SU-DHL-6 (cell line): ENCODE measurements at regions not wholly inside any gene's neighbourhood (a gene's known extent, or its start where the extent isn't known, plus 50 kb on each side); places are given as distances from the start of the nearest gene placed in this dataset.

Source experiments
- H2AFZ ChIP-seq: fragments of 200-600 bp; sonication (generic); 2 replicates; pipeline ENCODE4 v1.6.1; 2014; ENCODE audit warnings: low read depth, mild to moderate bottlenecking, moderate library complexity, mixed read lengths, antibody characterized with exemption, low read length; ENCODE audit not compliant: severe bottlenecking
- H3F3A ChIP-seq: fragments of 200-600 bp; shearing (Covaris generic); 2 replicates; pipeline ENCODE4 v1.6.0; 2016; ENCODE audit warnings: antibody characterized with exemption, mild to moderate bottlenecking; ENCODE audit not compliant: insufficient read depth
- H3K27ac ChIP-seq: fragments of 200-600 bp; sonication (generic); 2 replicates; pipeline ENCODE4 v1.5.1; 2016; ENCODE audit warnings: low read depth, mild to moderate bottlenecking, low read length, moderate library complexity, mixed read lengths
- H3K27me3 ChIP-seq: fragments of 200-600 bp; sonication (generic), shearing (Covaris generic); 2 replicates; pipeline ENCODE4 v1.6.0; 2014; ENCODE audit warnings: mild to moderate bottlenecking, low read length
- H3K36me3 ChIP-seq: fragments of 200-600 bp; sonication (generic); 2 replicates; pipeline ENCODE4 v1.6.1; 2014; ENCODE audit warnings: mild to moderate bottlenecking, low read length, mixed read lengths
- H3K4me2 ChIP-seq: fragments of 300-600, 200-600 bp; shearing (Covaris generic), sonication (generic); 2 replicates; pipeline ENCODE4 v1.6.0; 2014; ENCODE audit warnings: low read length, low read depth, mild to moderate bottlenecking; ENCODE audit not compliant: poor library complexity, severe bottlenecking
- H3K4me3 ChIP-seq: fragments of 200-600 bp; sonication (generic); 2 replicates; pipeline ENCODE4 v1.5.1; 2014; ENCODE audit warnings: antibody characterized with exemption, low read length, mild to moderate bottlenecking, mixed read lengths; ENCODE audit not compliant: insufficient read depth, poor library complexity, severe bottlenecking
- H3K79me2 ChIP-seq: fragments of 200-600 bp; sonication (generic); 2 replicates; pipeline ENCODE4 v1.6.1; 2014; ENCODE audit warnings: mild to moderate bottlenecking, low read length, moderate library complexity; ENCODE audit not compliant: insufficient read depth
- H3K9ac ChIP-seq: fragments of 200-600 bp; sonication (generic); 2 replicates; pipeline ENCODE4 v1.7.0; 2014; ENCODE audit warnings: mild to moderate bottlenecking, low read length
- H3K9me2 ChIP-seq: fragments of 200-600 bp; sonication (generic); replicated peaks from 2 replicates; pipeline ENCODE4 v1.6.1; 2014; ENCODE audit warnings: low read length; ENCODE audit not compliant: insufficient read depth
- H3K9me3 ChIP-seq: fragments of 200-600 bp; sonication (generic); 2 replicates; pipeline ENCODE4 v1.6.1; 2014; ENCODE audit warnings: low read length, mixed read lengths; ENCODE audit not compliant: insufficient read depth
- H4K20me1 ChIP-seq: fragments of 200-600 bp; sonication (generic); 2 replicates; pipeline ENCODE4 v1.6.1; 2014; ENCODE audit warnings: low read depth, mild to moderate bottlenecking, antibody characterized with exemption, low read length, moderate library complexity, mixed read lengths
- CTCF ChIP-seq: fragments of 200-600 bp; sonication (generic); IDR thresholded peaks from one replicate; pipeline ENCODE4 v1.5.1; 2017; ENCODE audit warnings: antibody characterized with exemption, mild to moderate bottlenecking, low read length, moderate library complexity; ENCODE audit not compliant: insufficient read depth, poor library complexity, severe bottlenecking
- EZH2phosphoT487 ChIP-seq: fragments of 200-600 bp; sonication (generic), shearing (Covaris generic); conservative IDR thresholded peaks from 2 replicates; pipeline ENCODE4 v1.6.1; 2018; ENCODE audit warnings: mild to moderate bottlenecking, antibody characterized with exemption, low read length, moderate library complexity, mixed read lengths

- Histone ChIP-seq H3K4me2 (no peak overlapping the region), H3K27me3 (no peaks in the 10 kb centered on the region), H3K9ac (no peak overlapping the region), H4K20me1 (no peaks in the 10 kb centered on the region), H3K4me3 (no peak overlapping the region), H2AFZ (no peak overlapping the region), H3K9me2 (no peaks in the 10 kb centered on the region), H3K79me2 (no peaks in the 10 kb centered on the region), H3K9me3 (no peaks in the 10 kb centered on the region), H3K36me3 (no peaks in the 10 kb centered on the region), H3K27ac (no peak overlapping the region), H3F3A (no peaks in the 10 kb centered on the region)
- TF ChIP-seq EZH2phosphoT487: no peak
- TF ChIP-seq CTCF: no peak
Measured at GRCh38 chr4:53695540-53696463, 104.5 kb upstream of the LNX1 start.

- no peak overlapping the region for H3K4me2 ChIP-seq
Measured at GRCh38 chr4:53694666-53695065, 103.4 kb upstream of the LNX1 start.

GRCh38 chr4:53693909-53694308 lies 102.6 kb upstream of the LNX1 start:
- H3K9me3 ChIP-seq: no peaks in the 10 kb centered on the region
- H3K36me3 ChIP-seq: no peaks in the 10 kb centered on the region
- H4K20me1 ChIP-seq: no peaks in the 10 kb centered on the region
- H2AFZ ChIP-seq: no peak overlapping the region
- H3F3A ChIP-seq: no peaks in the 10 kb centered on the region
- no peak overlapping the region for H3K4me2 ChIP-seq
- no peak overlapping the region for H3K27ac ChIP-seq
- TF ChIP-seq EZH2phosphoT487: no peak
- H3K9ac ChIP-seq: no peak overlapping the region
- H3K79me2 ChIP-seq: no peaks in the 10 kb centered on the region
- H3K9me2 ChIP-seq: no peaks in the 10 kb centered on the region
- H3K4me3 ChIP-seq: no peak overlapping the region
- H3K27me3 ChIP-seq: no peaks in the 10 kb centered on the region

More at GRCh38 chr4:53694666-53695065, 103.4 kb upstream of the LNX1 start:
- H3K9me3 ChIP-seq: no peaks in the 10 kb centered on the region
- H3K27me3 ChIP-seq: no peaks in the 10 kb centered on the region
- H3K27ac ChIP-seq: no peak overlapping the region
- no peaks in the 10 kb centered on the region for H4K20me1 ChIP-seq
- H3K9ac ChIP-seq: no peak overlapping the region
- H2AFZ ChIP-seq: no peak overlapping the region
- H3F3A ChIP-seq: no peaks in the 10 kb centered on the region
- H3K79me2 ChIP-seq: no peaks in the 10 kb centered on the region
- no peaks in the 10 kb centered on the region for H3K9me2 ChIP-seq
- H3K4me3 ChIP-seq: no peak overlapping the region
- TF ChIP-seq CTCF (no peak), EZH2phosphoT487 (no peak)
- no peaks in the 10 kb centered on the region for H3K36me3 ChIP-seq

GRCh38 chr4:53693408-53693807 lies 102.1 kb upstream of the LNX1 start:
- Histone ChIP-seq H2AFZ (no peak overlapping the region), H3K79me2 (no peaks in the 10 kb centered on the region), H3K4me2 (no peak overlapping the region), H3K27ac (no peak overlapping the region), H3K9me3 (no peaks in the 10 kb centered on the region), H3K9ac (no peak overlapping the region), H3K36me3 (no peaks in the 10 kb centered on the region), H4K20me1 (no peaks in the 10 kb centered on the region), H3K4me3 (no peak overlapping the region), H3K27me3 (no peaks in the 10 kb centered on the region), H3K9me2 (no peaks in the 10 kb centered on the region), H3F3A (no peaks in the 10 kb centered on the region)
- TF ChIP-seq EZH2phosphoT487 (no peak), CTCF (no peak)
